KOPT-K1 (cell line): ENCODE measurements at regions not wholly inside any gene's neighbourhood (a gene's known extent, or its start where the extent isn't known, plus 50 kb on each side); places are given as distances from the start of the nearest gene placed in this dataset.
"Not testable (repeated sequence)": the region's sequence is repeated elsewhere in the genome, so short reads cannot be mapped to it uniquely, and the experiment has no call there.

Experiments
- H3K27ac ChIP-seq: fragments of 200-600 bp; sonication (generic); 2 replicates; pipeline ENCODE4 v1.5.1; 2016; ENCODE audit warnings: antibody characterized with exemption, mild to moderate bottlenecking, low read depth, low read length; ENCODE audit not compliant: poor library complexity, severe bottlenecking
- H3K36me3 ChIP-seq: fragments of 200-600 bp; sonication (generic); 2 replicates; pipeline ENCODE4 v1.5.1; 2017; ENCODE audit warnings: antibody characterized with exemption, mild to moderate bottlenecking, low read length, moderate library complexity; ENCODE audit not compliant: insufficient read depth
- H3K9me3 ChIP-seq: fragments of 200-600 bp; sonication (generic); 2 replicates; pipeline ENCODE4 v1.5.1; 2017; ENCODE audit warnings: antibody characterized with exemption, low read length, mild to moderate bottlenecking; ENCODE audit not compliant: insufficient read depth, poor library complexity, severe bottlenecking

DNA sequence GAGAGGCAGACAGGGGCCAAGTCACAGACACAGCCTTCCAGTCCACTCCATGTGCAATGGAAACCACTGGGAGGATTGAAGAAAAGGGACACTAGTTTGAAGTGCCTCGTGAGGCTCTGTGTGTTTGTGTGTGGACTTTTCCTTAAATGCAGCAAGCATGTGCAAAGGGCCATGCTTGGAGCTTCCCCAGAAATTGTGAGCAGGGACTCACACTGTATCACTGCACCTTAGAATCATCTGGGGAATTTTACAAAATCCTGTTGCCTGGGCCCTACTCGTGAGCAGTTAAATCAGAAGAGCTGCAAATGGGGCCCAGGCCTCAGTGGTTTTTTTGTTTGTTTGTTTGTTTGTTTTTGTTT, 137.8 kb downstream of the TRIM43 start:
- Histone ChIP-seq H3K9me3 (no peaks in the 10 kb centered on the region), H3K36me3 (no peaks in the 10 kb centered on the region), H3K27ac (no peak overlapping the region)

DNA sequence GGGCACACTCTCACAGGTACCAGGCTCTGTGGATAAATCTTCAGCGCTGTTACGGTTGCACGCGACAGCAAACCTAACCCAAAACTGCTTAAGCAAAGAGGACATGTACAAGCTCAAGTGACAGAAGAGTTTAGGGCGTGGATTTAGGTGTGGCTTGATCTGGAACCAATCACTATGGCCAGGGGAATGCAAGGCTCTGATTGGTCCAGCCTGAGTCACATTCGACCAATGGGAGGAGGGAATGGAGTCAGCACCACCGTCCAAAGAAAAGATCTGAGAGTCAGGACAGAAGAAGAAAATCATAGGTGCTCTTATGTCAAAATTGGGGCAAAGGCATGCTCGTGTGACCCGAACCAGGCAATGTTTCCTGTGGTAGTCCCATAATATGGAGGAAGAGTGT, 139.0 kb downstream of the TRIM43 start:
- Histone ChIP-seq H3K36me3 (no peaks in the 10 kb centered on the region), H3K9me3 (no peaks in the 10 kb centered on the region), H3K27ac (no peak overlapping the region)

DNA sequence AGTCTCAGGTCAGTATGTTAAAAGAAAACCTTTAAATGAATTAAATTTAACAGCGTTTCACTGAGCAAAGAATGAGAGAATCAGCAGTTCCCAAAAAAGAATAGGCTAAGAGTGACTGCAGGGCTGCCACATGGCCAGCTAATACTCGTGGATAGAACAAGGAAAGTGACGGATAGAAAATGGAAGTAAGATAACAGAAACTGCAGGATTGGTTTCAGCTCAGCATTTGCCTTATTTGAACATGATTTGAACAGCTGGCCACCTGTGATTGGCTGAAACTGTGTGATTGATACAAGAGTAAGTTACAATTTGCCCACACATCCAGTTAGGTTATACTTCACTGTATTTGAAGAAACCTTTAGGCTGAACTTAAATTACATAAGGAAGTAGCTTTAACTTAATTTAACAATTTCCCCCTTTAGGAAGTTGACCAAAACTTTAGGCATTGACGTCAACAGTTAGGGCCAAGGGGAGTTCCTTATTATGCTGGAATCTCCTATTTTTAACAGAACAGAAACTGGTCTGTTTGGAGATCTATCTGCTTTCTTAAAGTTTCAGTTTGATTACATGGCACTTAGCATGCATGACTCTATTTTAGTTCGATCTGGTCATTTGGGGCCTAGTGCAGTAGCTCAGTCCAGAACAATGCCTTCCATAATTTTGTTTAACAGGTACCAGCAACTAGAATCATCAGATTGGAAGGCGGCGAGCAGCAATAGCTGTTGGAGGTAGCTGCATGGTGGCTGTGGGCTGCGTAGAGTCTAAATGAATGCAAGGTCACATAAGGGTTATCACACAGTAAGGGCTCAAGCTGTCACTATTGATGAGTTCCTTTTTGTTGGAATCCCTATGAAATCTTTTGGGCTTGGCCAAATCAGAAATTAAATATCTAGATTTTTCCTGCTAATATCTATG, 143.4 kb downstream of the TRIM43 start:
- Histone ChIP-seq H3K9me3 (no peaks in the 10 kb centered on the region), H3K36me3 (no peaks in the 10 kb centered on the region), H3K27ac (no peak overlapping the region)

DNA sequence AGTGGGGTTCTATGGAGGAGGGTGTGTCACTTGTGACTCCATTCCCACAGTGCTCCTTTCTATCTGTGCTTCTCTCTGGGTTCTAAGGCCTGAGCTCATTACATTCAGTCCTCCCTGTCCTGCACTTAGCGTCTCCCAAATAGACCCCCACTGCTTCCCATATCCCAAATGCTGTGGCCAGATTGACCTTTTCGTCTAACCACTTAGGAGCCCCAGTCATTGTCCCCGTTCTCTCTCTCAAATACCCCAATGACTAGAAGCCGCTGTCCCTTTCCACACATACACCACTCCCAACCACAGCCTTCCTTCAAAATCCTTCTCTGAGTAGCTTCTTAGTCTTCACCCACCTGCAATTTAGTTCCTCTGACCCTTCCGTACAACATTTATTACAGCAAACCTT, 146.5 kb downstream of the TRIM43 start:
- H3K9me3 ChIP-seq: no peaks in the 10 kb centered on the region
- no peak overlapping the region for H3K27ac ChIP-seq
- H3K36me3 ChIP-seq: no peaks in the 10 kb centered on the region

DNA sequence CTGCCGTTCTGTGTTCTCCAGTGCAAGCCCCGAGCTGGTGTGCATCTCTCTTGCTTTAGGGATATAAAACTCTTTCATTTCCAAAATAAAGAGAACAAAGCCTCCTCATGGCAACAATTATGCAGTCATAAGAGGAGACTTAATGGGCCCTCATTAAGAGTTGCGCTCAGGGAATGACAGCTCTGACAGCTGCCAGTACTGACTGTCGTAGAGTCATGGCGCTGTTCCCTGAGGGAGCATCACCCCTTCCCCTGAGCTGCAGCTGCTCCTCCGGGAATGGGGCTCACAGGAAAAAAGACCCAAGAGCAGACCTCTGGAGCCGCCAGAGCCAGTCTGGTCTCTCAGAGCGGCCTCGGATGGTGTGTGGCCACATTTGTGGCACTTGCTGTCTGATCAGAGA, 160.3 kb downstream of the TRIM43 start:
- not testable (repeated sequence) for H3K9me3 ChIP-seq, H3K36me3 ChIP-seq, H3K27ac ChIP-seq

- H3K36me3 ChIP-seq, H3K9me3 ChIP-seq, H3K27ac ChIP-seq: not testable (repeated sequence)
Measured at GRCh38 chr2:95753812-95754211, 162.0 kb downstream of the TRIM43 start.

- not testable (repeated sequence) for H3K9me3 ChIP-seq, H3K27ac ChIP-seq, H3K36me3 ChIP-seq
Measured at GRCh38 chr2:95754213-95754612, 162.4 kb downstream of the TRIM43 start.

GRCh38 chr2:95754819-95755563, 163.2 kb downstream of the TRIM43 start:
- not testable (repeated sequence) for H3K27ac ChIP-seq, H3K36me3 ChIP-seq, H3K9me3 ChIP-seq

GRCh38 chr2:95755956-95756669, 164.3 kb downstream of the TRIM43 start:
- H3K27ac ChIP-seq, H3K36me3 ChIP-seq, H3K9me3 ChIP-seq: not testable (repeated sequence)

DNA sequence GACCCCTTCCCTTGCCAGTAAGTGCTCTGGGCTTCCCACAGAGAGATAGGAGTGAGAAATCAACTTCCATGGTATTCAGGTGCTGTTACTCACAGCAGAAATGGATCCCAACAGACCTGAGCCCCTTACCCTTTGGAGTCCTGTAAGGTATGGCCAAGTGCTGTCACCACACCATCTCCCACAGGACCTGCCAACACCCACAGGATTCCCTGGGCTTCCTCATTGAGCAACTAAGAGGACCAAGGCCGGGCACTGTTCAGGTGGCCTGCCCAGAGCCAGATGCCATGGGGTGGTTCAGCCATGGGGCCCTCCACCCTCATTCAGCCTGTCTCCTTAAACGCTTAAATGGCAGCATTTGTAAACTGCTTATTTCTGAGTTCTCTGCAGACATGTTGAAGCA, 166.2 kb downstream of the TRIM43 start:
- H3K36me3 ChIP-seq: no peaks in the 10 kb centered on the region
- H3K27ac ChIP-seq: no peak overlapping the region
- no peaks in the 10 kb centered on the region for H3K9me3 ChIP-seq

DNA sequence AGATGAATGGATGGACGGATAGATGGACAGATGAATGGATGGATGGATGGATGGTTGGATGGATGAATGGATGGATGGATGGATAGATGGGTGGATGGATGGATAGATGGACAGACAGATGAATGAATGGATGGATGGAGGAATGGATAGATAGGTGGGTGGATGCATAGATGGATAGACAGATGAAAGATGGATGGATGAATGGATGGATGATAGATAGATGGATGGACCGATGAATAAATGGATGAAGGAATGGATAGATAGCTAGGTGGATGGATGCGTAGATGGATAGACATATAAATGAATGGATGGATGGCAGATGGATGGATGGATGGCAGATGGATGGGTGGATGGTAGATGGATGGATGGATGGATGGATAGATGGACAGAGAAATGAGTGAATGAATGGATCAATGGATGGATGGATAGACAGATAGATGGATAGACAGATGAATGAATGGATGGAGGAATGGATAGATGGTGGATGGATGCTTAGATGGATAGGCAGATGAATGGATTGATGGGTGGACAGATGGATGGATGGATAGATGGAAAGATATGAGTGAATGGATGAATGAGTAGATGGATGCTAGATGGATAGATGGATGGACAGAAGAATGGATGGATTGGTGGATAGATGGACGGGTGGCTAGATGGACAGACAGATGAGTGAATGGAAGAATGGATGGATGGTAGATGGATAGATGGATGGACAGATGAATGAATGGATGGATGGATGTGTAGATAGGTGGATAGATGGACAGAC, 167.9 kb downstream of the TRIM43 start:
- H3K36me3 ChIP-seq: no peaks in the 10 kb centered on the region
- H3K27ac ChIP-seq: no peak overlapping the region

GRCh38 chr2:95760806-95761525, 169.2 kb downstream of the TRIM43 start:
- Histone ChIP-seq H3K9me3 (no peaks in the 10 kb centered on the region), H3K27ac (no peak overlapping the region), H3K36me3 (no peaks in the 10 kb centered on the region)

More for the DNA sequence above, 167.9 kb downstream of the TRIM43 start:
- no peaks in the 10 kb centered on the region for H3K9me3 ChIP-seq

GRCh38 chr2:95761556-95761955, 169.8 kb downstream of the TRIM43 start:
- H3K9me3 ChIP-seq: no peaks in the 10 kb centered on the region
- H3K27ac ChIP-seq: no peak overlapping the region
- no peaks in the 10 kb centered on the region for H3K36me3 ChIP-seq
